Upper lobe of left lung (tissue), 4 donors: ENCODE measurements at regions not wholly inside any gene's neighbourhood (a gene's known extent, or its start where the extent isn't known, plus 50 kb on each side); places are given as distances from the start of the nearest gene placed in this dataset.

ENCODE experiments used
- CTCF ChIP-seq, 6 experiments: fragments of 450-650 bp in 4 of 6; fragments of 200-600 bp in 2 of 6; sonication (generic) in 2 of 6; IDR thresholded peaks; one replicate each; pipeline ENCODE4 v1.5.1; 2016 to 2019; ENCODE audit warnings: antibody characterized with exemption in 6 of 6
- EP300 ChIP-seq, 4 donors: sonication (generic); formaldehyde crosslinking; IDR thresholded peaks; one replicate each; pipeline ENCODE4 v1.5.1; 2017; ENCODE audit warnings: antibody characterized with exemption in 4 of 4, control low read depth in 2 of 4
- POLR2A ChIP-seq, 4 donors: fragments of 450-650 bp; IDR thresholded peaks; one replicate each; pipeline ENCODE4 v1.5.1; 2016 to 2017; ENCODE audit warnings: antibody characterized with exemption in 4 of 4, mild to moderate bottlenecking in 2 of 4
- POLR2AphosphoS5 ChIP-seq, 2 donors: sonication (generic); formaldehyde crosslinking; IDR thresholded peaks; one replicate each; pipeline ENCODE4 v1.5.1; 2017; ENCODE audit warnings: antibody characterized with exemption in 2 of 2

GRCh38 chr2:34373586-34374233 is 774.6 kb upstream of the FAM98A start:
- no peak for TF ChIP-seq POLR2AphosphoS5 (IDR thresholded peaks at IDR 0.05)
- no peak for TF ChIP-seq CTCF (IDR thresholded peaks at IDR 0.05)
- TF ChIP-seq EP300 (IDR thresholded peaks at IDR 0.05) = no peak
- no peak for TF ChIP-seq POLR2A (IDR thresholded peaks at IDR 0.05)
